HepG2 (cell line): ENCODE measurements at regions not wholly inside any gene's neighbourhood (a gene's known extent, or its start where the extent isn't known, plus 50 kb on each side); places are given as distances from the start of the nearest gene placed in this dataset.

Experiments used
- ATAC-seq: fragments of 200-7000 bp; cut with Tn5 transposase; 3 replicates; pipeline ENCODE4 v1.9.1; 2020; ENCODE audit warnings: mild to moderate bottlenecking, moderate library complexity
- BruUV-seq: library from RNA; stranded (reverse); fragments of 400-500 nt; replicated peaks from 2 replicates; lab custom pipeline; 2021; lab: Mats Ljungman, UMichigan
- CTCF ChIA-PET: fragments of 300-600 bp; formaldehyde crosslinking; extraction: SDS; loops from one replicate; lab custom pipeline; 2021; ENCODE audit warnings: low total read pairs, inconsistent platforms, low intra/inter-chr PET ratio; lab: Yijun Ruan, JAX
- POLR2A ChIA-PET: fragments of 350-600 bp; sonication (Branson Sonifier 250); formaldehyde crosslinking; loops from one replicate; lab custom pipeline; 2020; ENCODE audit warnings: antibody characterized with exemption, inconsistent platforms; lab: Yijun Ruan, JAX
- DNase-seq: peaks from one replicate; pipeline ENCODE4 v3.0.0-alpha.2; 2015; ENCODE audit warnings: low spot score
- FAIRE-seq: peaks from 3 replicates; lab custom pipeline; 2011; peaks lifted over from hg19 to GRCh38; lab: Jason Lieb, UNC
- H2AFZ ChIP-seq: one replicate; pipeline ENCODE4 v1.6.1; 2011; ENCODE audit warnings: low read length, inconsistent platforms
- H3K27ac ChIP-seq: fragments of 300-600 bp; 3 replicates; pipeline ENCODE4 v1.8.0; 2011; ENCODE audit warnings: mixed run types, mild to moderate bottlenecking, mixed read lengths, low read length, inconsistent platforms; ENCODE audit not compliant: insufficient read depth; ENCODE audit errors: extremely low read length
- H3K27me3 ChIP-seq, 2 experiments: fragments of 200-600 bp in 1 of 2; 2 replicates in 1 of 2; 3 replicates in 1 of 2; pipeline versions ENCODE4 v1.6.0 to v1.8.0; 2011; ENCODE audit warnings: low read length in 2 of 2, mild to moderate bottlenecking in 2 of 2, moderate library complexity in 2 of 2, inconsistent platforms in 1 of 2; ENCODE audit not compliant: insufficient read depth in 2 of 2, control insufficient read depth in 1 of 2
- H3K36me3 ChIP-seq, 2 experiments: fragments of 200-600 bp in 1 of 2; replicated peaks in 1 of 2; 2 replicates in 1 of 2; 3 replicates in 1 of 2; pipeline versions ENCODE4 v1.5.1 to v1.8.0; 2011; ENCODE audit warnings: low read length in 2 of 2, inconsistent platforms in 1 of 2; ENCODE audit not compliant: insufficient read depth in 2 of 2, control insufficient read depth in 1 of 2
- H3K4me1 ChIP-seq: 2 replicates; pipeline ENCODE4 v1.5.1; 2012; ENCODE audit warnings: low read length, inconsistent platforms; ENCODE audit not compliant: insufficient read depth
- H3K4me2 ChIP-seq: 2 replicates; pipeline ENCODE4 v1.6.0; 2011; ENCODE audit warnings: low read depth, low read length, inconsistent platforms
- H3K4me3 ChIP-seq, 3 experiments: fragments of 200-600 bp in 1 of 3; sonication (generic), shearing (Covaris generic) in 1 of 3; replicated peaks in 1 of 3; 2 replicates each; pipeline ENCODE4 v1.5.1; 2011 to 2016; ENCODE audit warnings: low read length in 3 of 3, inconsistent platforms in 2 of 3, low read depth in 2 of 3, mild to moderate bottlenecking in 2 of 3, control low read depth in 1 of 3, mixed read lengths in 1 of 3; ENCODE audit not compliant: insufficient read depth in 1 of 3
- H3K79me2 ChIP-seq: one replicate; pipeline ENCODE4 v1.6.1; 2011; ENCODE audit warnings: low read length, inconsistent platforms; ENCODE audit not compliant: insufficient read depth
- H3K9ac ChIP-seq: 2 replicates; pipeline ENCODE4 v1.6.0; 2011; ENCODE audit warnings: mild to moderate bottlenecking, low read depth, low read length, inconsistent platforms; ENCODE audit not compliant: insufficient read depth
- H3K9me3 ChIP-seq: 2 replicates; pipeline ENCODE4 v1.5.1; 2012; ENCODE audit warnings: mild to moderate bottlenecking, low read length
- H4K20me1 ChIP-seq: 2 replicates; pipeline ENCODE4 v1.6.0; 2011; ENCODE audit warnings: inconsistent platforms, mild to moderate bottlenecking, low read length, moderate library complexity; ENCODE audit not compliant: insufficient read depth
- GLI4 ChIP-seq: sonication (generic); formaldehyde crosslinking; IDR thresholded peaks from 2 replicates; pipeline ENCODE4 v1.5.1; 2020; ENCODE audit warnings: missing genetic modification reagents, mild to moderate bottlenecking, moderate library complexity, borderline replicate concordance
- HNF4G ChIP-seq, 2 experiments: sonication (generic) in 1 of 2; formaldehyde crosslinking in 1 of 2; IDR thresholded peaks; 2 replicates each; pipeline versions ENCODE4 v1.4.0 to v1.6.1; 2011 to 2020; ENCODE audit warnings: borderline replicate concordance in 2 of 2, low read depth in 2 of 2, mild to moderate bottlenecking in 2 of 2, low read length in 1 of 2, missing genetic modification reagents in 1 of 2, moderate library complexity in 1 of 2
- NBN ChIP-seq: fragments of 450-650 bp; conservative IDR thresholded peaks from 2 replicates; pipeline ENCODE4 v1.6.1; 2017
- PAXIP1 ChIP-seq: sonication (generic); formaldehyde crosslinking; conservative IDR thresholded peaks from 2 replicates; pipeline ENCODE4 v1.4.0; 2020; ENCODE audit warnings: mild to moderate bottlenecking, missing genetic modification reagents, moderate library complexity
- PHF8 ChIP-seq: sonication (generic); formaldehyde crosslinking; IDR thresholded peaks from 2 replicates; pipeline ENCODE4 v1.5.0; 2020; ENCODE audit warnings: missing genetic modification reagents
- SMARCE1 ChIP-seq: fragments of 450-650 bp; IDR thresholded peaks from 2 replicates; pipeline ENCODE4 v1.6.1; 2017; ENCODE audit warnings: borderline replicate concordance
- TEAD2 ChIP-seq: sonication (generic); formaldehyde crosslinking; IDR thresholded peaks from 2 replicates; pipeline ENCODE4 v1.9.0; 2021; ENCODE audit warnings: missing genetic modification reagents
- ZNF142 ChIP-seq: sonication (generic); formaldehyde crosslinking; IDR thresholded peaks from 2 replicates; pipeline ENCODE4 v1.4.0; 2020; ENCODE audit warnings: missing genetic modification reagents
- ZNF264 ChIP-seq: sonication (generic); formaldehyde crosslinking; IDR thresholded peaks from 2 replicates; pipeline ENCODE4 v1.4.0; 2020; ENCODE audit warnings: missing genetic modification reagents
- ZNF619 ChIP-seq: sonication (generic); formaldehyde crosslinking; IDR thresholded peaks from 2 replicates; pipeline ENCODE4 v1.4.0; 2020; ENCODE audit warnings: mild to moderate bottlenecking, missing genetic modification reagents
- WGBS: methylation state at CpG from one replicate; pipeline ENCODE4 v1.1.6; 2017; ENCODE audit warnings: low lambda C conversion rate; 5-methylcytosine and 5-hydroxymethylcytosine counted together
- in situ Hi-C: cut with HindIII; loops from 2 replicates; pipeline ENCODE4 v1.10.0; 2017; ENCODE audit warnings: low pct_unique_long_range_greater_than_20kb; ENCODE audit not compliant: extremely low pct_ligation_motif_present
- intact Hi-C: fragments of 100-400 bp; cut with micrococcal nuclease; formaldehyde crosslinking; loops from one replicate; pipeline ENCODE4 v1.10.0; 2022; ENCODE audit not compliant: unreplicated experiment

- no peak overlapping the region for H2AFZ ChIP-seq
- DNase-seq: no peak
- no peak for FAIRE-seq
- intact Hi-C loops (no loop called here), in situ Hi-C loops (no loop called here)
- H3K9ac ChIP-seq: no peak overlapping the region
- H3K4me2 ChIP-seq: no peak overlapping the region
- POLR2A ChIA-PET: no interaction called here
- H3K4me1 ChIP-seq: no peaks in the 10 kb centered on the region
- TF ChIP-seq ZNF142 (CRISPR knock-in tag): no peak
- TF ChIP-seq ZNF264 (CRISPR knock-in tag): no peak
- TF ChIP-seq HNF4G (IDR thresholded peaks at IDR 0.05; ENCODE audit: borderline replicate concordance, low read depth, low read length): no peak
- TF ChIP-seq HNF4G (CRISPR knock-in tag; IDR thresholded peaks at IDR 0.05; ENCODE audit: borderline replicate concordance, low read depth): no peak
- TF ChIP-seq GLI4 (CRISPR knock-in tag): no peak
- no peak for TF ChIP-seq NBN
- no peak for TF ChIP-seq ZNF619
- no peak for TF ChIP-seq SMARCE1
- no peak for TF ChIP-seq PHF8 (CRISPR knock-in tag)
- TF ChIP-seq PAXIP1 (CRISPR knock-in tag): no peak
- no peak for TF ChIP-seq TEAD2 (CRISPR knock-in tag)
- H3K27ac ChIP-seq: no peak overlapping the region
- no peaks in the 10 kb centered on the region for H4K20me1 ChIP-seq
- ATAC-seq: no peak
- H3K79me2 ChIP-seq: no peaks in the 10 kb centered on the region
- WGBS: 51% methylated on average over 2 of the region's 2 CpGs
- no peak overlapping the region for H3K4me3 ChIP-seq
- CTCF ChIA-PET: no interaction called here
- H3K36me3 ChIP-seq: no peaks in the 10 kb centered on the region
- no peaks in the 10 kb centered on the region for H3K27me3 ChIP-seq
- no TSS peak for BruUV-seq
- H3K9me3 ChIP-seq: peaks cover 8% of the 10 kb centered on the region; the same call in 1 of the 2 replicates
These were observed 613.5 kb upstream of the SETBP1 start for GRCh38 chr18:44067186-44067585.
